Activated CD8-positive, alpha-beta memory T cell treated with anti-CD3 and anti-CD28 coated beads, Interleukin-2, amount 50 U/mL, for 4 hours (primary cell): ENCODE measurements at regions not wholly inside any gene's neighbourhood (a gene's known extent, or its start where the extent isn't known, plus 50 kb on each side); places are given as distances from the start of the nearest gene placed in this dataset.

Experiments used
- DNase-seq: peaks from one replicate; pipeline ENCODE4 v3.0.0-alpha.2; 2020

- no peak for DNase-seq
Measured at GRCh38 chr4:22336822-22337221, 179.0 kb downstream of the ADGRA3 start.

GRCh38 chr4:22334155-22334554, 181.7 kb downstream of the ADGRA3 start:
- no peak for DNase-seq

GRCh38 chr4:22324422-22324821, 191.4 kb downstream of the ADGRA3 start:
- no peak for DNase-seq

GRCh38 chr4:22323691-22324090, 192.2 kb downstream of the ADGRA3 start:
- DNase-seq: no peak

- DNase-seq: no peak
Measured at GRCh38 chr4:22322996-22323395, 192.9 kb downstream of the ADGRA3 start.

- DNase-seq: no peak
Measured at GRCh38 chr4:22315628-22316027, 200.2 kb downstream of the ADGRA3 start.

GRCh38 chr4:22313976-22314375, 201.9 kb downstream of the ADGRA3 start:
- no peak for DNase-seq

GRCh38 chr4:22312113-22312512, 203.8 kb downstream of the ADGRA3 start:
- no peak for DNase-seq

GRCh38 chr4:22301253-22301652, 214.6 kb downstream of the ADGRA3 start:
- DNase-seq: no peak

- no peak for DNase-seq
Measured at GRCh38 chr4:22299678-22300077, 216.2 kb downstream of the ADGRA3 start.

- no peak for DNase-seq
Measured at GRCh38 chr4:22287631-22288030, 228.2 kb downstream of the ADGRA3 start.

- DNase-seq: no peak
Measured at GRCh38 chr4:22268350-22269025, 247.4 kb downstream of the ADGRA3 start.

- DNase-seq: no peak
Measured at GRCh38 chr4:22264261-22264660, 251.6 kb downstream of the ADGRA3 start.

- no peak for DNase-seq
Measured at GRCh38 chr4:22253431-22253830, 262.4 kb downstream of the ADGRA3 start.

GRCh38 chr4:22246847-22247246, 269.0 kb downstream of the ADGRA3 start:
- no peak for DNase-seq

GRCh38 chr4:22245294-22245693, 270.6 kb downstream of the ADGRA3 start:
- no peak for DNase-seq

- no peak for DNase-seq
Measured at GRCh38 chr4:22241415-22241814, 274.5 kb downstream of the ADGRA3 start.

GRCh38 chr4:22240814-22241213, 275.1 kb downstream of the ADGRA3 start:
- DNase-seq: no peak

- no peak for DNase-seq
Measured at GRCh38 chr4:22238742-22239141, 277.1 kb downstream of the ADGRA3 start.

- DNase-seq: no peak
Measured at GRCh38 chr4:22237846-22238494, 277.9 kb downstream of the ADGRA3 start.

GRCh38 chr4:22237155-22237751, 278.6 kb downstream of the ADGRA3 start:
- peak; percentile 40 for DNase-seq

GRCh38 chr4:22235698-22236097, 280.2 kb downstream of the ADGRA3 start:
- no peak for DNase-seq

- no peak for DNase-seq
Measured at GRCh38 chr4:22233230-22233629, 282.6 kb downstream of the ADGRA3 start.

- no peak for DNase-seq
Measured at GRCh38 chr4:22220965-22221364, 272.4 kb upstream of the KCNIP4 start.
